ENCODE measurements at regions not wholly inside any gene's neighbourhood (a gene's known extent, or its start where the extent isn't known, plus 50 kb on each side); places are given as distances from the start of the nearest gene placed in this dataset.

- H3K9me2 ChIP-seq: no peaks in the 10 kb centered on the region
Observed at GRCh38 chr5:8528106-8528505, 659.2 kb downstream of the MTRR start.

DNA sequence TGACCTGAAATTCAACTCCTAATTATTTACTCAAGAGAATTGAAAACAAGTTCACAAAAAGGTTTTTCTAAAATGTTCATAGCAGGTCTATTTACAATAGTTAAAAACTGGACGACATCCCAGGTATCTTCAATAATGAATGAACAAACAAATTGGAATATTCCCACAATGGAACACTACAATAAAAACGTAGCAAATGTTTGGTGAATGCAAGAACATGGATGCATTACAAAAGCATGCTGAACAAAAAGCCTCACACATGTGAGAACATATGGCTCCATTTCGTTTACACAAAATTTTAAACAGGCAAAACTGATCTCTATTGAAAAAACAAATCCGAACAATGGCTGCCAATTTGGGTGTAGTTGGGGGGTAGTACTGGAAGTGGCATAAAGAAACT is 669.9 kb downstream of the MTRR start:
- Histone ChIP-seq H4K20me1 (ENCODE audit: insufficient read depth) (no peaks in the 10 kb centered on the region), H3K9me2 (no peaks in the 10 kb centered on the region), H3K9ac (no peak overlapping the region), H2AFZ (ENCODE audit: low read depth) (no peak overlapping the region), H3K4me2 (no peak overlapping the region), H3K36me3 (replicated peaks in 1 of 2; ENCODE audit: control insufficient read depth in 1 of 2, insufficient read depth in 2 of 2, low read length in 1 of 2) (no peaks in the 10 kb centered on the region), H3K4me1 (ENCODE audit: control insufficient read depth in 1 of 2, insufficient read depth in 2 of 2, low read depth in 1 of 2, low read length in 1 of 2) (no peaks in the 10 kb centered on the region), H3K27ac (ENCODE audit: low read depth in 2 of 2, low read length in 1 of 2) (no peak overlapping the region), H3K4me3 (ENCODE audit: low read depth in 2 of 2, low read length in 1 of 2) (no peak overlapping the region), H3K79me2 (ENCODE audit: insufficient read depth) (no peaks in the 10 kb centered on the region), H3K27me3 (ENCODE audit: insufficient read depth) (no peaks in the 10 kb centered on the region), H3F3A (replicated peaks; ENCODE audit: insufficient read depth) (no peaks in the 10 kb centered on the region), H3K9me3 (no peaks in the 10 kb centered on the region)
- TF ChIP-seq EP300 (IDR thresholded peaks at IDR 0.05; ENCODE audit: borderline replicate concordance in 1 of 2, low read depth in 1 of 2, low read length in 1 of 2): no peak
- no peak for TF ChIP-seq MAX (IDR thresholded peaks at IDR 0.05; ENCODE audit: low read depth)
- TF ChIP-seq JUND (IDR thresholded peaks at IDR 0.05): no peak
- TF ChIP-seq CHD2 (IDR thresholded peaks at IDR 0.05; ENCODE audit: low read length, partially characterized antibody): no peak
- TF ChIP-seq TCF12 (IDR thresholded peaks at IDR 0.05): no peak
- TF ChIP-seq RXRA (IDR thresholded peaks at IDR 0.05; ENCODE audit: borderline replicate concordance, low read depth): no peak
- TF ChIP-seq POLR2AphosphoS5 (IDR thresholded peaks at IDR 0.05; ENCODE audit: low read depth, low read length): no peak
- TF ChIP-seq, protein P1, sequence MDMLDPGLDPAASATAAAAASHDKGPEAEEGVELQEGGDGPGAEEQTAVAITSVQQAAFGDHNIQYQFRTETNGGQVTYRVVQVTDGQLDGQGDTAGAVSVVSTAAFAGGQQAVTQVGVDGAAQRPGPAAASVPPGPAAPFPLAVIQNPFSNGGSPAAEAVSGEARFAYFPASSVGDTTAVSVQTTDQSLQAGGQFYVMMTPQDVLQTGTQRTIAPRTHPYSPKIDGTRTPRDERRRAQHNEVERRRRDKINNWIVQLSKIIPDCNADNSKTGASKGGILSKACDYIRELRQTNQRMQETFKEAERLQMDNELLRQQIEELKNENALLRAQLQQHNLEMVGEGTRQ (IDR thresholded peaks at IDR 0.05; ENCODE audit: borderline replicate concordance, low read depth, low read length): no peak
- ChIA-PET CTCF (no interaction called here), POLR2A (no interaction called here)
- 22% methylated on average over 4 of the region's 4 CpGs for WGBS (ENCODE audit: low lambda C conversion rate)
- no peak for DNase-seq

More at GRCh38 chr5:8528106-8528505, 659.2 kb downstream of the MTRR start:
- no peaks in the 10 kb centered on the region for H3K36me3 ChIP-seq (replicated peaks in 1 of 2; ENCODE audit: control insufficient read depth in 1 of 2, insufficient read depth in 2 of 2, low read length in 1 of 2)
- no peak for DNase-seq
- H2AFZ ChIP-seq (ENCODE audit: low read depth): no peak overlapping the region
- H3F3A ChIP-seq (replicated peaks; ENCODE audit: insufficient read depth): no peaks in the 10 kb centered on the region
- no peak overlapping the region for H3K4me2 ChIP-seq
- no peaks in the 10 kb centered on the region for H3K79me2 ChIP-seq (ENCODE audit: insufficient read depth)
- no peak overlapping the region for H3K4me3 ChIP-seq (ENCODE audit: low read depth in 2 of 2, low read length in 1 of 2)
- ChIA-PET POLR2A (no interaction called here), CTCF (no interaction called here)
- H3K27ac ChIP-seq (ENCODE audit: low read depth in 2 of 2, low read length in 1 of 2): no peak overlapping the region
- H3K9ac ChIP-seq: no peak overlapping the region
- no peaks in the 10 kb centered on the region for H4K20me1 ChIP-seq (ENCODE audit: insufficient read depth)
- no peaks in the 10 kb centered on the region for H3K4me1 ChIP-seq (ENCODE audit: control insufficient read depth in 1 of 2, insufficient read depth in 2 of 2, low read depth in 1 of 2, low read length in 1 of 2)
- no peaks in the 10 kb centered on the region for H3K27me3 ChIP-seq (ENCODE audit: insufficient read depth)
- 11% methylated on average over 4 of the region's 4 CpGs for WGBS (ENCODE audit: low lambda C conversion rate)
- TF ChIP-seq USF1 (IDR thresholded peaks at IDR 0.05; ENCODE audit: borderline replicate concordance, low read depth): no peak
- TF ChIP-seq RXRA (IDR thresholded peaks at IDR 0.05; ENCODE audit: borderline replicate concordance, low read depth): no peak
- TF ChIP-seq RCOR1 (IDR thresholded peaks at IDR 0.05; ENCODE audit: low read length): no peak
- TF ChIP-seq FOXJ3 (CRISPR knock-in tag; IDR thresholded peaks at IDR 0.05): no peak
- TF ChIP-seq RAD21 (IDR thresholded peaks at IDR 0.05; ENCODE audit: low read length): no peak
- no peak for TF ChIP-seq RFX5 (IDR thresholded peaks at IDR 0.05; ENCODE audit: low read length)
- no peaks in the 10 kb centered on the region for H3K9me3 ChIP-seq

All from SK-N-SH (cell line).